AG09319 (cell line): ENCODE measurements at regions not wholly inside any gene's neighbourhood (a gene's known extent, or its start where the extent isn't known, plus 50 kb on each side); places are given as distances from the start of the nearest gene placed in this dataset.

ENCODE experiments used
- DNase-seq: peaks from one replicate; pipeline ENCODE4 v3.0.0-alpha.2; 2010; ENCODE audit warnings: low read depth; ENCODE audit errors: extremely low read depth
- TF ChIP-seq, protein P1 (sequence below): IDR thresholded peaks from 2 replicates; pipeline ENCODE4 v1.5.1; 2011; ENCODE audit warnings: low read depth, mild to moderate bottlenecking, inconsistent platforms, low read length, moderate library complexity

DNA sequence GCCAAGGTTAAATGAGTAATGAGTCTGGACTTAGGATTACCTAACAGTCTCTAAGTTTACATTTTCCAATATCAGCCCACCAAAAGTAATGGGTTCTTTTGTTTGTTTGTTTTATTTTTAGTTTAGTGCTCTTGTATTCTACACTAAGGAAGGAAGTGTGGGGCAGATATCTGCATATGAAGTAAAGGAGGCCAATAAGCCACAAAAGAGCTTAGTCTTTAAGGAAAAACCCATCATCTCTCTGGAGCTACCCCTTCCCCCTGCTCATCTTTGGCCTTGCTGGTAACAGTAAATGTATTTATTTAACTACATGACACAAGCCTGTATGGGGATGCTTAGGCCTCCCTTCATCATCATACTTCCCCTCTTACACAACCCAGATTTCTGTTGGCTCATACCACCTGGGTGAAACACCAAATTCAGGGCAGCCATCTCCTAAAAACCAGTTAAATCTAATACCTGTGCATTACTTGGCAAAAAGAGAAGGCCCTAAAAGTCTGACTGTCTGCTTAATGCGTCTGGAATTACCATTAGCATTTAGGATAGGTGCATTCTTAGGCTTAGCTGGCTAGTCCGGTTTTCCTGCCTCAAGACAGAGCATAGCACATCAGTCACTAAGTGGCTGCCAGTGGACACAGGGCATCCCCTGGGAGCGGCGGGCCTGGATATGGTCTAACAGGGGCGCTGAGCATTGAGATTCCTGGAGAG lies 96.8 kb upstream of the ADGRL2 start:
- TF ChIP-seq, protein P1, sequence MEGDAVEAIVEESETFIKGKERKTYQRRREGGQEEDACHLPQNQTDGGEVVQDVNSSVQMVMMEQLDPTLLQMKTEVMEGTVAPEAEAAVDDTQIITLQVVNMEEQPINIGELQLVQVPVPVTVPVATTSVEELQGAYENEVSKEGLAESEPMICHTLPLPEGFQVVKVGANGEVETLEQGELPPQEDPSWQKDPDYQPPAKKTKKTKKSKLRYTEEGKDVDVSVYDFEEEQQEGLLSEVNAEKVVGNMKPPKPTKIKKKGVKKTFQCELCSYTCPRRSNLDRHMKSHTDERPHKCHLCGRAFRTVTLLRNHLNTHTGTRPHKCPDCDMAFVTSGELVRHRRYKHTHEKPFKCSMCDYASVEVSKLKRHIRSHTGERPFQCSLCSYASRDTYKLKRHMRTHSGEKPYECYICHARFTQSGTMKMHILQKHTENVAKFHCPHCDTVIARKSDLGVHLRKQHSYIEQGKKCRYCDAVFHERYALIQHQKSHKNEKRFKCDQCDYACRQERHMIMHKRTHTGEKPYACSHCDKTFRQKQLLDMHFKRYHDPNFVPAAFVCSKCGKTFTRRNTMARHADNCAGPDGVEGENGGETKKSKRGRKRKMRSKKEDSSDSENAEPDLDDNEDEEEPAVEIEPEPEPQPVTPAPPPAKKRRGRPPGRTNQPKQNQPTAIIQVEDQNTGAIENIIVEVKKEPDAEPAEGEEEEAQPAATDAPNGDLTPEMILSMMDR, result no peak
- DNase-seq, result no peak

DNA sequence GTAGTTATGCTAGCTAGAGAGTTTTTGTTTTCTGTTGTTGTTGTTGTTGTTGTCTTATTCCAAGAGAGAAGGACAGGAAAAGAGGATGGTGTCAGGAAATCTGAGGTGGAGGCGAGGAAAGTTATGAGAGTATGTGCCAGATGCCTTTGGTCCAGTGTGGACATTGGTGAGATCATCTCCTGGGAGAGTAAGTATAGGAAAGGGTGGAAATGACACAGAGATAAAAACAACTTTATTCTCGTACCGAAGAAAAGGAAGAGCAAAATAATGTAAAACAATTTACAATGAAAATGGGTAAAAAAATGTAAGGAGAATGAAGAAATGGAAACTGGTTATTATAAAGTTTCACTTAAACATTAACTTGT lies 97.4 kb upstream of the ADGRL2 start:
- TF ChIP-seq, protein P1, result no peak
- no peak for DNase-seq

DNA sequence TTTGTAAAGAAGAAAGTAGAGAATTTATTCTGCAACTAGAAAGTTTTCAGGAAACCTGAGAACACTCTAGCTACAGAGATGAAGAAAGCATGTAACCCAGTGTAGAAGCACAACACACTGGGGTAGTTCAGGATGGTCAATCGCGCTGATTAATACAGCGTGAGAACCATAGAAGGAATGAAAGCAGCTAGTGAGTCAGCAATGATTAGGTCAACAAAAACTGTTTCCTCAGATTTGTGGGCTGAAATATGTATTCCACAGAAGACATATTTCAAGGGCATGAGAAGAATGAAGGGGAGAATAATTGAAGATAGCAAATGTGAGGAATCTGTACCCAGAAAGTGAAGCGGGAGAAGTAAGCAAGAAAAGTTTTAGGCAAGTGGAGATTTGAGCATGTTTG lies 97.8 kb upstream of the ADGRL2 start:
- TF ChIP-seq, protein P1, result no peak
- peak; percentile 88 for DNase-seq

DNA sequence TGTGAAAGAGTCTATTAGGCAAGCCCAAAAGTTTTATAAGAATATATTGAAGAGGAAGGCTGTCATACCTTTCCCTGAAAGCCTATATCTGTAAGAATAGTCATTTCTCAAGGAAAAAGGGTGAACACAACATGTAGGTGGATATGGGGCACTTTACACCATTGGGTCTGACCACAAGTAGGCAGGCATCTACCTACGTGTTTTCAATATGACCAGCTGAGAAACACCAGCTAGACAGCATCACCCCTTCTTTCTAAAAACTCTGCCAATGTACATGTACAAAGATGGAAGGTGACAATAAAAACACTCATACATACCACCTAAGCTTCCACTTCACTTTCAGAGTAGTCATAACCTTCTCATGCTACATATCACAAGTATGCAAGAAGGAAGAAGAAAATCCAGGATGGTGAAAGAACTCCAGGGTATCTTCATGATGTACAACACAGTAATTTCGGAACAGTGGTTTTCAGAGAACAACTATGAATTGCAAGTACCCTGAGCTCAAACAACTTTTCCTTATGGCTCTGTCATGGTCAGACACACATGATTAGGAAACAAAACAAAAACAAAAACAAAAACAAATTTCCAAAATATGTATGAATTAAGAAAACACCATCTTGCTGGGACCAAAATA lies 98.5 kb upstream of the ADGRL2 start:
- no peak for DNase-seq
- TF ChIP-seq, protein P1, result no peak

DNA sequence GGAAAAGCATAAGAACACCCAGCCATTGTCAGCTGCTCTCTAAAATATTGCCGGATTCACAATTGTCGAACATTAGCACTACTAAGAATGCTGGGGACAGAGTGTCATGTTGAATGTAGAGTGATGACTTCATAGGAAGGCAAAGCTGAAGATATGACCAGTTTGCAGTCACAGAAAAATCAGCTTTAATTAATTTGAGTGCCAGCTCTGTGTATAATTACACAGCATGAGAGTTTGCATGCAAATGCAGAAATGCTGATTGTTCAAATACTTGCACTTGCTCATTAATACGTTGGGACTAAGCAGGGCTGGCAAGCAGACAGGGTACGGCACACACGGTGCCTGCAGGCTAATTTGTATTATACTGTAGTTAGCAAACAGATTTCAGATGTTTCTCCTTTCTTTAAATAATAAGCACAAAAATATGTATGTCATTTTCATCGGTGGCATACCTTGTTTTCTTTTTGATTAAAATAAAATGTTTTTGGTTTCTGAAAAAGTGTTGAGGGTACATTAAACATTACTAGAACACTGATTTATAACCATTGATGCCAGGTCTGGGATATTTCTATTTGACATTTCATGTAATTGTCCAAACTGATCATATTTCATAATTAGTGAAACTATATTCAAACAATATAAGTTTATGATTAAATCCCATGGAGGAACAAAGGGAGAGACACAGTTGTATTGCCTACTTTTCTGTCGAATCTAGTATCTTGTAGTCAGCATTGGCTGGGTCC lies 99.8 kb upstream of the ADGRL2 start:
- DNase-seq, result no peak
- TF ChIP-seq, protein P1, result no peak

DNA sequence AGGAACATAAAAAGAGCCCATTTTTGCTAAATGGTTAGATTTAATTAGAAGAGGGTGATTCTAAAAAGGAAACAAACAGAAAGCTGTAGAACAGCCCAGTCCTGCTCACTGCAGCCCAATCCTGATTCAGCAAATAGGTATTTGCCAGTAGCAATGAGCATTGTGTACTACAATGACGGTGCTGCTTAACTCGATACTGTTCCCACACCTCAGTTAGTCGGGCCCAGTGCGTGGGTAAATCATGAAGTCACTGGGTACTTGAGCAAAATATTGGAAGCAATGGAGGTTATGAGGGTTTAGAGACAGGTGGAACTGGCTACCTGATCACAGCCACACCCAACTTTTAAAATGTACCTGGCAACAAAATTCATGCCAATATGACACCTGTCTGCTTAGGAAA lies 101.5 kb upstream of the ADGRL2 start:
- DNase-seq, result no peak
- TF ChIP-seq, protein P1, result no peak

DNA sequence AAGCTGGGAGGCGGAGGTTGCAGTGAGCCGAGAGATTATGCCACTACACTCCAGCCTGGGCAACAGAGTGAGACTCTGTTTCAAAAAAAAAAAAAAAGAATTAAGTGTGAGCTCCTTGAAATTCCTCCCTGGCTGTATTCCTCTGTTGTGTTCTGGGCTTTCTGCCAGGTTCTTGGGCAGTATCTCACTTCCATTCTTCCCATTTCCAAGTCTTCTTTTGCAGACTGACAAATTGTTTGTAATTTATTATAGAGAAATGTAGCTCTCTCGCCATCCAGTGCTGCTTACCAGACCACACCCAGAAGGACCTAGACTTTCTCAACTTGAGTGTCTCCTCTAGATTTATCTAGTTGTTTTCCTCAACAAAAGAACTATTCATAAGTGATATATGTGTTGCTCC lies 105.0 kb upstream of the ADGRL2 start:
- DNase-seq, result no peak
- TF ChIP-seq, protein P1, result no peak
